ENCODE measurements at regions not wholly inside any gene's neighbourhood (a gene's known extent, or its start where the extent isn't known, plus 50 kb on each side); places are given as distances from the start of the nearest gene placed in this dataset.

DNA sequence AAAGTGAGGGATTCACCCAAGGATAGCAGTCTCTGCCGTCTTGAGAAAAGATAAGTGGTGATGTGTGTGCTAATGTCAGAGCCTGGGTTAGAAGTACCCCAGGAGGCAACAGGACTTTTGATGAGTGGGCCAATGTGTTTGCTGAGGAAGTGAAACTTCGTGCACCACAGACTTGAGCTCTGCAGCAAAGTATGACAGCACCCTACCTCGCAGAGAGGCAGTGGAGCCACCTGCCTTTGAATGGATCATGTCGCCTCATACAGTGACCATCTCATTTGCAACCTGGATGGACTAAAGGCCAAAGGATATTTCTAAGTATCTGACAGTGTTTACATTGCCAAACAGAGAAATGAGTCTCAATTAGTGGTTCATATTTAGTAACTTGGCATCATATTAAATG lies 593.9 kb upstream of the GRAMD2B start:
- no peak for DNase-seq (ENCODE audit: low read depth)
- H3K4me3 ChIP-seq (ENCODE audit: low read length) = no peak overlapping the region
- TF ChIP-seq, protein P1, sequence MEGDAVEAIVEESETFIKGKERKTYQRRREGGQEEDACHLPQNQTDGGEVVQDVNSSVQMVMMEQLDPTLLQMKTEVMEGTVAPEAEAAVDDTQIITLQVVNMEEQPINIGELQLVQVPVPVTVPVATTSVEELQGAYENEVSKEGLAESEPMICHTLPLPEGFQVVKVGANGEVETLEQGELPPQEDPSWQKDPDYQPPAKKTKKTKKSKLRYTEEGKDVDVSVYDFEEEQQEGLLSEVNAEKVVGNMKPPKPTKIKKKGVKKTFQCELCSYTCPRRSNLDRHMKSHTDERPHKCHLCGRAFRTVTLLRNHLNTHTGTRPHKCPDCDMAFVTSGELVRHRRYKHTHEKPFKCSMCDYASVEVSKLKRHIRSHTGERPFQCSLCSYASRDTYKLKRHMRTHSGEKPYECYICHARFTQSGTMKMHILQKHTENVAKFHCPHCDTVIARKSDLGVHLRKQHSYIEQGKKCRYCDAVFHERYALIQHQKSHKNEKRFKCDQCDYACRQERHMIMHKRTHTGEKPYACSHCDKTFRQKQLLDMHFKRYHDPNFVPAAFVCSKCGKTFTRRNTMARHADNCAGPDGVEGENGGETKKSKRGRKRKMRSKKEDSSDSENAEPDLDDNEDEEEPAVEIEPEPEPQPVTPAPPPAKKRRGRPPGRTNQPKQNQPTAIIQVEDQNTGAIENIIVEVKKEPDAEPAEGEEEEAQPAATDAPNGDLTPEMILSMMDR (conservative IDR thresholded peaks at IDR 0.05; ENCODE audit: low read length) = no peak

DNA sequence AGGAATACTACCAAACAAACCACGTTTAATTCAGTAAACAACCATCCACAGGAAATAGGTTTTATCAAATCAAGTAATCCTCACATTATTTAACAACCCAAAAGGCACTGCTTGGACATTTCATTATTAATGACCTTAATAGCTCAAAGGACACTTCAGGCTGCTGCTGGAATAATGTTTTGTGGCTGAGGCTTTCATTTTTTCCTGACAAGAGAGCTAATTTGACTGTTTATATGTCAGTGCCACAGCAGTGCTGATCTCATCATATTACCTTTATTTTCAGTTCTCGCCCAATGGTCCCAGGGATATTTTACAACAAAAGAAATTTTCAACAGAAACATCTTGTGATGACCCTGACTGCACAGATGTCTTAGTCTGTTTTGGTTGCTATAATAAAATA lies 589.8 kb upstream of the GRAMD2B start:
- TF ChIP-seq, protein P1 (conservative IDR thresholded peaks at IDR 0.05; ENCODE audit: low read length) = no peak
- no peak overlapping the region for H3K4me3 ChIP-seq (ENCODE audit: low read length)
- DNase-seq (ENCODE audit: low read depth) = no peak

DNA sequence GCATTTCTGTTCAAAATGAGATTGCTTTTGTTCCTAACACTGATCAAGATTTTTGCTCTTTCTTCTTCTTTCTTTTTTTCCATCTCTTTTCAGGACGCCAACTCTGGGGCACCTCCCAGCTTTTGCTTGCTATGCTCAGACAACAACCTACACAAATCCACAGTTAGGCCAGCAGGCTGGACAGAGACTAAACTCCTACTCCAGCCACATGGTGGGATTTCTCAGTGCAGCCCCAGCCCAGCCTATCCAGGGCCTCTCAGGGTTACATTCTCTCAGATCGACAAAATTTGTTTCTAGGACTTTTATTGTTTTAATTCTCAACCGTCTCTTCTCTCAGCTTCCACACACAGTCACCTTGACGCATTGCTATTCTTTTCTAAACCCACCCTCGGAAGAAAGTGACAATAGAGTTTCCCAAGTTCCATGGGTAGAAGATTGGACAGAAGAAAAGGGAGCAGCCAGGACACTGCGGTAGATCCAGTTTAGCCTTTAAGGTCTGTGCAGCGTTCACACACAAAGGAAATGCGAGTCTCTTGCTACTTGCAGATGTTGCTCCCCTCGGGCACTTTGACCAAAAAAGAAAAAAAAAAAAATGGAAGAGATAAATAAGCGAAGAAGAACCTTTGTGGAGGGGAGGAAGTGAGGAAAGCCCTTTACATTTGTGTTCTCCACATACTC lies 588.6 kb upstream of the GRAMD2B start:
- TF ChIP-seq, protein P1 (conservative IDR thresholded peaks at IDR 0.05; ENCODE audit: low read length) = no peak
- no peak for DNase-seq (ENCODE audit: low read depth)
- no peak overlapping the region for H3K4me3 ChIP-seq (ENCODE audit: low read length)

DNA sequence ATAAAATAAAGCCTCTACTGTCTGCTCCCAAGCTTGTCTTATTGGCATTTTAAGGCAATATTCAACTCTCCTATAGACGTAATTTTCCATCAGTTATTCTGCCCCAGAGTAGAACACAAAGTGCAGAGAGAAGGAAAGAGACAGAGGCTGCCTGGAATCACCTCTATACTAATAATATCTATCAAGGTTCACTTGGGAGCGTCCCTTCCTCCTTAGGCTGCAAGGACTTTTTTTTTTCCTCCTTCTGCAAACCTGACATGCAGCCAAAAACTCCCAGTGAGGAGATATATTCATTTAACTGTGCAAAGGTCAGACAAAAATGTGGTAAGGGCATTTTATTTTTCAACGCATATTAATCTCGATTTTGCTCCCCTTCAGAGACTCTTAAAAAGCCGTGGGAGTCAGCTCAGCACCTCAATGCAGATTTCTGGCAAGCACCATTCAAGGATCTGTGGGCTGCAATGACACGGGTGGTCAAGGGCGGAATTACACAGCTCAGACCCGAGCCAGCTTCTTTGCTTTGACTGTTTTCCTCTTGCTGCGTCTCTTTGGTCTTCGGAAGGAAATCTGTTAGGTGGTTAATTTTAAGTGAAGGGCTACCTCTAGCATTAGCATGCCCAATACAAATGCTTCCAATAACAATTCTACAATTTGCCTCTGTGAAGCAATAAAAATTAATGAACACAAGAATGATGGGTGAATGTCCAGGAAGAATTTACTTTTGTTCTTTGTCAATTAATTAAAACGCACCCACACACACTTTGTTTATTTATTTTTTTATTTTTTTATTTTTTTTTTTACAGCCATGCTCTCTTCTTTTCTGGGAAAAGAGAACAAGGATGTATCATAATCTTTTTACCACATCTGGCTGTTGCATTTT lies 587.7 kb upstream of the GRAMD2B start:
- no peak for DNase-seq (ENCODE audit: low read depth)
- TF ChIP-seq, protein P1 (conservative IDR thresholded peaks at IDR 0.05; ENCODE audit: low read length) = peak; percentile 23
- H3K4me3 ChIP-seq (ENCODE audit: low read length) = no peak overlapping the region

DNA sequence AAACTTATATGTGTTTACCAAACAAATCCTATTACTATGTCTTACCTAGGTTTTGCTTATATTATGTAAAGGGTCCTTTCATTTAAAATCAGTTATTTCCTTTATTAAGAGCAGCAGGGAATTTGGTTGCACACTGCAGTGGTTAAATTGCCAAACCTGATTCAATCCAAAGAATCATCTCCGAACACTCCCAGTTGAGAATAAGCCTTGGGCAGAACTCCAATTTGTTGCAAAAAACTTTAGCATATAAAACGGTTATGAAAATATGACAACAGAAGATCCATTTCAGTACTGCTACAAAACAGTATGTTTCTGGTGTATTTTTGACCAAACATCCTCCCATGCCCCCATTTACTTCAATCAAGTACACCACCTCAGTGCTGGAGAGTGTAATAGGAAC lies 587.0 kb upstream of the GRAMD2B start:
- H3K4me3 ChIP-seq (ENCODE audit: low read length) = no peak overlapping the region
- TF ChIP-seq, protein P1 (conservative IDR thresholded peaks at IDR 0.05; ENCODE audit: low read length) = no peak

DNA sequence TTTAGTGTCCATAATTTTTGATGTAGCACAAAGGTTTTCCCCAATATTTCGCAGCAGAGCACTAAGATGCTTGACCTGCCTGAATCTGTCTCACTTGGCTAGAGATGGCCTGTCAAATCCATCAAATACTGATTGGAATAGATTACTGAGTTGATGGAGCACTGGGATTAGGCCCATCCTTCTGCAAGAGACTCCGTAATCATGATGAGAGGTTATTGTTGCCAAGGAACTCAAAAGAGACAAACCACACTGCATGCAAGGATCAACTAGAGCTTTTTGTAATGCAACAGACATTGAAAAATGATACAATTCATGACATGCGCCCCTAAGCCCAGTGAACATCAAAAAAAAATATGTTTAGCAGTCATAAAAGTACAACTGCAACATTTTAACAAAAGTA lies 585.3 kb upstream of the GRAMD2B start:
- no peak overlapping the region for H3K4me3 ChIP-seq (ENCODE audit: low read length)
- DNase-seq (ENCODE audit: low read depth) = no peak
- TF ChIP-seq, protein P1 (conservative IDR thresholded peaks at IDR 0.05; ENCODE audit: low read length) = no peak

More for the DNA sequence above, 587.0 kb upstream of the GRAMD2B start:
- no peak for DNase-seq (ENCODE audit: low read depth)

DNA sequence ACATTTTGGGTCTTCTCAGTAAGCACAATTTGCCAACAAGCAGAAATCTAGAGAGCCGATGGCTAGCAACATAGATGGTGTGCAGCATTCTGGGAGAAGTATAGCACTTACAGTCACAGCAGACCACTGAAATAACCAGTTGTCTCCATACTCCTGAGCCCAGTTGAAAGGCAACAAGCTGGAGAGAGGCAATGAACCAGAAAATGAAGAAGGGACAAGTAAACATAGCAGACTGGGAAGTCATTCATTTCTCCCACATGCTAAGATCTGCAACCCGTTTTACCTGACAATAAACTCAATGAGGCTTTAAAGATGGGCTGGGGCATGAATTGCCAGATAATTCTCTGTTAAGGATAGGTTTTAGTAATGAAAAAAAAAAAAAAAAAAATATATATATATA lies 575.6 kb upstream of the GRAMD2B start:
- no peak for DNase-seq (ENCODE audit: low read depth)
- TF ChIP-seq, protein P1 (conservative IDR thresholded peaks at IDR 0.05; ENCODE audit: low read length) = no peak
- no peak overlapping the region for H3K4me3 ChIP-seq (ENCODE audit: low read length)
